ENCODE measurements at regions not wholly inside any gene's neighbourhood (a gene's known extent, or its start where the extent isn't known, plus 50 kb on each side); places are given as distances from the start of the nearest gene placed in this dataset.

DNA sequence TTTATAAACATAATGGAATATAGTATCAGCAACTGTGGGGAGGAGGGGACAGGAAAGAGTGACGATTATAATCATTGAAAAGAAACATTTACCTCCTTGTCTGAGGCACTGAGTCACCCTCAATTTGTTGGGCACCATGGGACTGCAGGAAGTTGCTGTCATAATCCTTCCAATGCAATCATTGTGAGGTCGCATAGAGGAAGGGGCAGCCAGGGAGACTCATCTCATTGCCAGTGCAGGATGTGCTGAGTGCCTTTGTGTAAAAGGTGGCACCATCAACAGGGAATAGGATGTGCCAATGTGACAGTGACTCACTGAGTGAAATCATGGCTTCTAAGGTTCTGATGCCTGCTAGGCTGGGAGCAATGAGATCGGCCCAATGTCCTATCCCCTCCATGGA lies 300.4 kb upstream of the ADAMTS9 start:
- no peak for DNase-seq

DNA sequence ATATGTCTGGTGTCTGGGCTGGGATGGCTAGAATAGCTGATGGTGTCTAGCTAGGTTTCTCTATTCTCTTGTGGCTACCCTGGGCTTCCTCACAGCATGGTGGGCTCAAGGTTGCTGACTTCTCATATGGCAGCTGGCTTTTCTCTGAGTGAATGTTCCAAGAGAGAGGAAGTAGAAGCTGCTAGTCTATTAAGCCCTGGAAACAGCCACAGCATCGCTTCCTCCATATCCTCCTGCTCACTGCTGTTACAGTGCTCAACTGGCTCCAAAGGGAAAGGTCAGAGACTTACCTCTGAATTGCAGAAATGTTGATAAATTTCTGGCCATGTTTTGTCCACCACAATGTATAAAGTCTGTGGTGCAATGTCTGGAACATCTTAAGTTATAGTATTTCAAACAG lies 299.9 kb upstream of the ADAMTS9 start:
- DNase-seq: no peak

DNA sequence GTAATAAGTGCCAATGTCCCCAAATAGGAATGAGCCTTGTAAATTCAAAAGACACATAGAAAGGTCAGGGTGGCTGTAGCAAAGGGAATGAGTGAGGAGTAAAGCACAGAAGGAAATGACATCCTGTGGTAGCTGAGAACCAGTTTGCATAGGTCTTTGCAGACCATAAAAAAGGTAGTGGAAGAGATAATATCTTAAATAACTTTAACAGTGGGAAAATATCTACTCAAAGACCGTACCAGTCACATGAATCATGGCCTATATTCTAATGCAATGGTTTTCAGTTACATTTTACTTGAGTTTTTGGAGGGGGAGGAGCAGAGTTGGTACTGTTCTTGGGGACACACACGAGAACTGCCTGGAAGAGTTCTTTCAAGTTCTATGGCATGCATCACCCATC lies 297.3 kb upstream of the ADAMTS9 start:
- no peak for DNase-seq

DNA sequence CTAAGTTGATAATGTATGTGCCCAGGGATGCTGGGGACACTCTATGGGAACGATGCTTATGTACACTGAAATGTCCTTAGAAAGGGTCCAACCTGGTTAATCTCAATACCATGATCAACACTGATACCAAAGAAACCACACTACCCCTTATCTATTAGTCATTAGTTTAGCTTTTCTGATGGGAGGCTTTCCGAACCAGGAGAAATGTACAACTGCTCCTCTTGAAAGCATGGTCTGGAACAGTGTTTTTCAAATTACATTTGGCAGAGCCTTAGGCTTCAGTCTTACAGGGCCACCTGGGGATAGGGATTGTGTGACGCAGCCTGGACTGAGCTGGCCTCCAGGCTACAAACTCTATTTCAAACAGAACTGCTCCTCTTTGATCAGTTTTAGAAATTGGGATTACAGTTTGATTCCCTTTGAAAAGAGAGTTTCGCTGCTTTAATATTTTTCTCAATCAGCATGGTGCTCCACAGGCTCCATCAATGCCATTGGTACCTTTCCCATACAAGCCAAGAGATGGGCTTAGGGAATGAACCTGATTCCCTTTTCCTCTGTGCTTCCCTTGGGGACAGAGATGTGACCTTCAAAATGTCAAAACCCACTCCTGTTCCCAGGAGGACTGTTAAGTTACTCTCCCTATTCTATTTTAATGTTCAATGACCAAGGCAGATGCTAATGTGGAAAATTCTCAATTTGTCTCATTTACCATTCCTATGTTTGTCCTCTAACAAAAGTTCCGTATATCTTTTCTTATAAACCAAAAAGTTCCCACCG lies 296.0 kb upstream of the ADAMTS9 start:
- no peak for DNase-seq

DNA sequence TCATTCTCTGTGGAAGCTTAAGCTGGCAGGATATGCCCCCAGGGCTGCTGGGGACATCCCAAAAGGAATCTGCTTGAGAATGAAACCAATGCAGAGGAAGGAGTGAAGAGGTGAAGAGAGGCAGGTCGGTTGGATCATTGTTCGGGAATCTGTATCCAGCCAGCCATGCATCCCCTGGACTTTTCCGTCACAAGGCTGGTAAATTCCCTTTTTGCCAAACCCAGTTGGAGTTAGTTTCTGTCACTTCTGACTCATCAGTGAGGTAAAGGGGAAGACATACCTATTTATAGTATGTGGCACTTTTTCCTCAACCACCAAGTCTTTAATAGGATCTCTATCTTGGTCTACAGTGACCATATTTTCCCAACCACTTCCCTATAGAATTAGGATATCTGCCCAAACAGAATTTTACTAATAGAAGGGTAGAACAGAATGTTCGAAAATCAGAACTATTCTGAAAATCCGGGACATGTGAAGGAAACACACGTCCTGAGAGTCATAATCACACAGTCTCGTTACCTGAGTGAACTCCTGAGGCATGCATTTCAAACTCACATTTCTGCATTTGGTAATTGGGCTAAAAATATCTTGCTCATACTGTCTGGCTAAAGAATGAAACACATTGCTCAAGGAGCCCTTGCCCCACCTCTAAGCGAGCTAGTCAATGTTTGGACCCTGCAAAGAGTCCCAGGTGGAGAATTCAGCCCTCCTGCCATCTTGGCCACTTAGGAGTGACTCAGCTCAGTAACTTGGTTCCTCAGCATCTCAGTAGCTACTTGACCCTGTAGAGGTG lies 289.7 kb upstream of the ADAMTS9 start:
- DNase-seq: peak; percentile 84

DNA sequence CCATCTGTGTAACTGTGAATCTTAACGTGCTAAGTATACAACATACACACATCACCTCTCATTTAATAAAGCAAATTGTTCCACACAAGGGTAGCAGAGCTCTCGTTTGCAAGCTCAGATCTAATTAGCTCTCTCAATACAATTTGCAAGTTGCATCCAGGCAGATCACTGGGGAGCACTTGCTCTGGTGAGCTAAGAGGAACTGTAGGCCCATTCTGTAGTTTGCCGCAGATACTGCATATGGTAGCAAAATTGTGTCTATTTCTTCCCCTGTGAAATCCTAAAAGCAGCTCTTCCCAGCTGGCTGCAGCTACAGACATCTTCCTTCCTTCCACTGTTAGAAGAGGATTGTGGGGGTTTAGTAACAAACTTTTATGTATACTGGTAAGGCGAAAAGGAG lies 288.7 kb upstream of the ADAMTS9 start:
- no peak for DNase-seq

DNA sequence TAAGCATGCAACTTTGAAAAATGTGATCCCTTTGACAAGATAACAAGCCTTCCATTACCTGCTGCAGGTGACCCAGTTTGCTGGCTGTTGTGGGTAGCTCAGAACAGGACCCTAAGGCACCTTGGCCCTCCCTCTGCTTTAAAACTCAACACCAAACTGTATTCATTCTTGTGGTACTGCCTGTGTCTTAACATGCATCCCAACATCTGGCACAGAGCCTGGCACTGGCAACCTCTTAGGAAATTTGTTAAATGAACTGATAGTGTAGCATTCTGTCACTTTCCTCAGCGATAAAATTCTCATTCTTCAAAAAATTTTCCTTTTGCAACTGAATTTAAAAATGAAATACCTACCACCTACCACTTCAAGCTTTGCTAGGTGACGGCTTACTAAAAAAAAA lies 287.3 kb upstream of the ADAMTS9 start:
- DNase-seq: no peak

DNA sequence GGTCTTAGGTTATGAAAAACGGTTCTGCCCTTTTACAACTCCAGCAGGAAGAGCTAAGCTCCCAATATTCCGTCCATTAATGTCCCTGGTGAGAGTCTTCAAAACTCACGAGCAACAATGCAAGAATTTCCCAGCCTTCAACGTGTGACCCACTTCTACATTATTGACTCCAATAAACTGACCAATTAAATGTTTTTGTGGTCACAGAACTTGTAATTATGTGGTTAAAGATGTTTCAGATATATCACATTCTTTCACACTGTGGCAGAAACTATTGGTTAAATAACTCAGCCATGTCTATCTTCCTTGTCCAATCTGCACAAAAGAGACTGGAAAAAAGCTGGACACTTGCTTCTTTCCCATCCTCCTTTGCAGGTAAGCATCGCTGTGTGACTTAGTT lies 286.6 kb upstream of the ADAMTS9 start:
- peak; percentile 43 for DNase-seq

DNA sequence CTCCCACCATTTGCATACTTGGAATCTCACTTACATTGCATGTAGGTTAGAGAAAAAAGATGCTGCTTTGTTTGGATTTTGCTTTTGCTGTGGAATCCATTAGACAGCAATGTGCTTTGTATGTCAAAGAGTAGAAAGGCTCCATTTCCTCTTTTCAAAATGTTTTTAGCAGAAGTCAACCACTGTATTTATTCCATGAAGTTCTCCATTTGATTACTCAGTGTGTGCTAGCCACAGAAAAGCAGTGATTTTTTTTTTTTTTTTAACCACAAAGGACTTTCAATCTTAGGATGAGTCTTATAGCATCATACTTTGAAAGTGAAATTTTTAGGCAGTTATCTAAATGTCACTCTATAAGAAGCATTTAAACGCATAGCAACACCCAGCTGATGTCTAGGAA lies 285.0 kb upstream of the ADAMTS9 start:
- DNase-seq: peak; percentile 77

DNA sequence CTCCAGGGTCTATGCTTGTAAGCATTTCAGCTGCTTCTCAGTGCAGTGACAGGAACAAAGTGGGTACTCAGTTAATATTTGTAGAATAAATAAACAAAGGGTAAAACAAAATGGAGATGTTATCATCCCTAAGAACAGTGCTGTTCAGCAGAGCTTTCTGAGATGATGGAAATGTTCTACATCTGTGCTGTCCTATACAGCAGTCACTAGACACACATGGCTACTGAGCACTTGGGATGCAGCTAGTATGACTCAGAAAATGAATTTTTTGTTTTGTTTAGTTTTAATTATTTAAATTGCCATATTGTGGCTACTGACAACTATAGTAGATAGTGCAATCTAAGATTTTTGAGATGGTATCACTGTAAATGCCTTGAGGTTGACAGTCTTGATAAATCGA lies 283.8 kb upstream of the ADAMTS9 start:
- DNase-seq: peak; percentile 25

DNA sequence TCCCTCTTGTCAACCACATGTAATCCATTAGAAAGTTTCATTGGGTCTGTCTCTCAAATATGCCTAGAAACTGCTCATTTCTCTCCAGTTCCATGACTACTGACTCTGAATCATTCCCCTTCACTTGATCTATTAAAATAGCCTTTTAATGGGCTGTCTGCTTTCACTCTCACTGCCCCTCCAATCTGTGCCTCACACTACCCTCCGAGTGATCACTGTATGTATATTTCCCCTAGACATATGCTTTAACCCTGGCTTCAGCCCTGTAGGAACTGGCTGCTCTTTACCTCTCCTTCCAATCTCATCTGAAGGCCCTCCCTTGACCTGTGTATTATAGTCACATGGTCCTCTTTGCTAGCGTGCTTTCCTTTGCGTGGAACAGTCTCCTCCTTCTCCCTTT lies 282.8 kb upstream of the ADAMTS9 start:
- no peak for DNase-seq

DNA sequence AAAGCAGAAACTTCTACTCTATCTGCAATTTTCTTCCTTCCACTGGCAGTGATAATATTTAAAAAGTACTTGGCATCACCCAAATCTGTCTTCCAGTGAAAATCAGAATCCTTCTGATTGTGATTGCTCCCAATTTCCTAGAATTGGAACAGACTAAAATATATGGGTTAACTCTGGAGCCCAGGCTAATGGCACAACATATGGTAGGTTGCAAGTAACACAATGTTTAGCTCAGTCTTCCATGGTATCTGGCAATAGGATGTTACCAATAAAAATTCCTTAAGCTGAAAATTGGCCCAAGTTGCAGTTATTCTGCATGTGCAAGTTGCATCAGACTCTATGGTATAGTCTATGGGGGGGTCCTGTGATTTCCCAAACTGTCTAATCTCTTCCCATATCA lies 273.5 kb upstream of the ADAMTS9 start:
- peak; percentile 39 for DNase-seq

DNA sequence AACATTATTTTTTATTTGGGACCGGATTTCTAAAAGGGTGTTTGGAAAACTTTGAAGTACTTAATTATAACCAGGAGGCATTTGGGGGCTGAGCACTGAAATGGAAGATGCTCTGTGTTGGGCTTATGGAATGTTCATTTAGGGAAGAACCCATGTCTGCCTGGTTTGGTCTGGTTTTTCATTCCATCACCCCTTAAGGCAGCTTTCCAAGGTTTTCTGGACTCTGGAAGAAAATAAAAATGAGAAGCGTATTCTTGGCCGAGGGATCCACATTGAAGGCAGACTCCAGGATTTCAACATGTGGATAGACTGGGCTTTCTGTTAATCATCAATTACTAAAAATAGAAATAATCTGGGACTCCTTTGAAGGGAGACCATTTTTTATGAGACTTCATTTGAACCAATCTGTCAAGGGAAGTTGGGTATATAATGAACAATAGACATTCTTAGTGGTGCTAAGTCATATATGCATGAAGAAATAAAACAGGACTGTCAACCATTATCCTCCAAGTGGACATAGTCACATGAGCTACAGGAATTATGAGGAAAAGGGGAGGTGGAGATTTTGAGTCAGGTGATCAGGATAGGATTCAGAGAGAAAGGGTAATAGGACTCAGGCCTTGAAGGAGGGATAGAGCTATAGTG lies 270.5 kb upstream of the ADAMTS9 start:
- peak; percentile 95 for DNase-seq

DNA sequence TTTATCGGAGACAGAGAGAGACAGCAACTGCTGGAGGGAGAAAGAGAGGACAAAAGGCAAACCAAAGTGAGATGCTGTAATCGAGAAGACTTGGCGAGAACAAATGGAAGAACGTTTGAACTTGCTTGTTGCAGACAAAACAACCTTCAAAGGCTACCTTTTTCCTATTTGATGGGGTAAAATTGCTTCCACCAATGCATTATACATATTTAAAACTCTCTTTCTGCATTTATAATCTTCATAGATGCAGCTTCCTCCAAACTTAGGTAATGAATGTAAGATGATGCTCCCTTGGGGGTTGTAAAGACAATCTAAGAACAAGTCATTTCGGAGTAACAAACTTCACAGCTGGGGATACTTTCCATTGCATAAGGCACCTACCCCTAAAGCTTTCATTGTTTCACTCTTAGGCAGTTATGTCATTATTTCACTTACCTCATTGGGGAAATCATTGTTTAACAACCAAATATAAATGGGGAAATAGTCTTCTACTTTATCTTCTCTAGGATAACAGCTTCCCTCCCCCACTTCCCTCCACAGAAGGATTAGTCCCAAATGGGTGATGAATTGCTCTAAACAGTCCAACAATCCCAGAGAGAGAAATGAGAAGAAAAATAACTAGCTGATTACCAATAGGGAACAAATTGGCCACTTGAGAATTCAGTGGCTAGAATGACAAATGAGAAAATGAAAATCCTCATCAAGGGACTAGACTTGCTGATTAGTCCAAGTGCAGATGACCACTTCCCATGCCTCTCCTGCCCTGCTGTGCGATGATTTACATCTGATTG lies 269.8 kb upstream of the ADAMTS9 start:
- DNase-seq: no peak

DNA sequence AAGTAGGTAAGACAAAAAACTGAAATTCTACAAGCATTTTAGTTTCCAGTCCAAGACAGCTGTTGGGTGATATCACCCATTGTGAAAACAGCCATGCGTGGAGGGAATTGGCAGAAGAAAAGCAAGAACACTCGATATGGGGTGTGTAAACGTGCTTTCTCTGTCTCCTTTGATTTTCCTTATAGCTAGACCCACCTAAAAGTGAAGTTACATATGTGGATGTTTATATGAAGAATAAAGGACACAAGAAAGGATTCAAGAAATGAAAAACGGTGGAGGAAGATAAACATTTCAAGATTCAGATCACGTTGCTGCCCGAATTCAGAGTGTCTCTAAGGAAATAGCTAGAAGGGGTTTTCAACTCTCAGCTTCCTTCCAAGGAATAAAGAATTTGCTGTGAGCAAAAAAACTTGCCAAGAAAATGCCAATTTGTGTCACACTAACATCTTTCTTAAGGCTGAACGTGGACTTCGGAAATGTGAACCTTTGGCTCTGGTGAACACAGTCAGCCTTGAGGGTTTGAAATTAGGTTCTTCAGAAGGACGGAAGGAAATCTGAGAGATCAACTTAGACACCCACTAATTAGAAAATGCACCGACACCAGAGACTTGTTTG lies 269.0 kb upstream of the ADAMTS9 start:
- DNase-seq: no peak

DNA sequence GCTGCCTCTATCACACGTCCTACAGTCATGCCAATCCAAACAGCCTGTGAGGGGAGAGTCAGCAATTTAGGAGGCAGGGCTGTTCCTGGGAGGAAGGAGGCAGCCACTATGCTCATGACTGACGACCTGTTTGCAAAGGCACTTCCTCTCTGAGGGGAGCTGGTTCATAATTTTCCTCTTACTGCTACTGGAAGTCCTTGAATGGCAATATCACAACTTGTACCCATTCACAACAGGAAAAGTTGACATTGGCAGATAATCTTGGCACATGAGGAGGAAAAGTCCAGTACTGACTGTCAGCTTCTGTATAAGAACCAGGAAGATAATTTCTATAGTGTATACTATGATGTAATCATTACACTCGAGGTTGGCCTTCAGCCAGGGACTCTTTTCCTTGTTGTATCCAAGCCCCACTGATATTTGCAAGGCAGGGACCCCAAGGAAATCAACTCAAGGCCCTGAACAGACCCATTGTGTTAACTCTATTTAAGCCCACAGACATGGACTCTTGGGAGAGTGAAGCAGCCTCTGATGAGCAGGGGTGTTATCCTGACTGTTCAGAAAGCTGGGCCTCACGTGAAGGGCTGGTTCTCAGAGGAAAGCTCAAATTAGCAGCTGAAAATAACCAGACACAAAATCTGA lies 267.3 kb upstream of the ADAMTS9 start:
- DNase-seq: peak; percentile 21

DNA sequence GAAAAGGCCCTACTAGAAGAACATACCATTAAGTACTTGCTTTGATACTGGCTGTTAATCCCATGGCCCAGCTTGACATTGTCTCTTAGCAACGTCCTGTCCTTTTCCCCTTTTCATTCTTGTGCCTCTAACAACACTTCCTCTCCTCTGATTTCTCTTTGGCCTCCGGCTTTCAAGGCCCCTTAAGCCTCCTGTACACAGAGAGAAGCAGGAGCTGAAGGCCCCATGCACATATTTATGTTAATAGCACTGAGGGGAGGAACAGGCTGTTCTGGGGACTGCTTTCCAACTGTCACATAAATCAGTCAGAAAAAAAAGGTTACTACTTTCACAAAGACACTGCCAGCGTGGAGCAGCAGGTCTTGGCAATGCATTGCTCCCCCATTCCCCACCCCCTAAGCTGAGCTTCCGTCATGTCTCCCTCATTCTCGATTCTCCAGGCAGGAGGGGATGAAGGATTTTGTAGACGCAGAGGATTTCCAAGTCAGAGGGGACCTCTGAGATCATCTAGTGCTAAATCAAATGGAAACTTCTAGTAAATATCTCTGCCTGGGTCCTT lies 257.4 kb upstream of the ADAMTS9 start:
- DNase-seq: no peak

DNA sequence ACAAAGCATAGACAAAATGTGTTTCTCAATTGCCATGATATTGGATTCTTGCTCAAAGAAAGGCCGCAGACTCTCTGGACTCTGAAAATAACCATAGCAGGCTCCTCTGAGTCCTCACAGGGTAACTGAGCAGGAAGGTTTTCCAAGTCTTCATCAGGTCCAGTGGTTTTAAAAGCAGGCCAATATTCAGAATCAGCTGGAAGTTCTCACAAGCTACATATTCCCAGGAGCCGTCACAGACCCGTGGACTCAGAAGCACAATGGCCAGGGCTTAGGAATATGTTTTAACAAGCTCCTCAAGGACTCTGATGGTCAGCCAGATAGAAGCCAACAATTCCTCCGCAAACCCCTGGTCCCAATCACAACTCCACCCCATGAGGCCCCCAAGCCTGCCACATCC lies 256.1 kb upstream of the ADAMTS9 start:
- no peak for DNase-seq

DNA sequence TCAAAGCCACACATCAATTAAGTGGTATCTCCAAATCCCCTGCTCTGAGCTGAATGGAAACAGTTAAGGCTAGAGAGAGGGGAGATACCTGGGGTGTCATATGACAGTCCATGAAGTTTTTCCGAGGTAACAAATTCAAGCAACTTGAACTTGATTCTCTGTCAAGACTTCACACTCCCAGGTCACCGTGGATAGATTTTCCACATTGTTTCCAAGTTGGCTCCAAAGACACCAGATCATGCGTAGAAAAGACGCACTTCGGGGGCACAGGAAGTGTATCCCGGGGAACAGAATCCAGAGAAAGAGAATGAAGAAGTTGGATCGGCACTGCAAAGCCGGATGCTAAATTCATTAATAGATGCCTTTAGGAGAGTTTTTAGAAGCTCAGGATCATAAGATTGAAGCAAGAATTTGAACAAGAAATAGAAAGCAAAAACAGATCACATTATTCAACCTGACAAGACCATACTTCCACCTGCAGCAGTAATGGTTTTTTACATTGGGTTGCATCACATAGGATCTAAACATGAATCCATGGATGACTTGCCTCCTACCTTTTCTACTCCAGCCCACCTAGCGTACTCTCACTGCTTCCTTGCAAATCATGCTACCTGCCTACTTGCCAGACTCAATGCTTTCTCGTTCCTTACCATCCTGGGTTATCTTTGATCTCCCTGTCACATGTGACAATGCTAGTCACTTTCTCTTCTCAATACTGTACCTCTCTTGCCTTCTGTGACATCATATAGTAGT lies 253.0 kb upstream of the ADAMTS9 start:
- no peak for DNase-seq

DNA sequence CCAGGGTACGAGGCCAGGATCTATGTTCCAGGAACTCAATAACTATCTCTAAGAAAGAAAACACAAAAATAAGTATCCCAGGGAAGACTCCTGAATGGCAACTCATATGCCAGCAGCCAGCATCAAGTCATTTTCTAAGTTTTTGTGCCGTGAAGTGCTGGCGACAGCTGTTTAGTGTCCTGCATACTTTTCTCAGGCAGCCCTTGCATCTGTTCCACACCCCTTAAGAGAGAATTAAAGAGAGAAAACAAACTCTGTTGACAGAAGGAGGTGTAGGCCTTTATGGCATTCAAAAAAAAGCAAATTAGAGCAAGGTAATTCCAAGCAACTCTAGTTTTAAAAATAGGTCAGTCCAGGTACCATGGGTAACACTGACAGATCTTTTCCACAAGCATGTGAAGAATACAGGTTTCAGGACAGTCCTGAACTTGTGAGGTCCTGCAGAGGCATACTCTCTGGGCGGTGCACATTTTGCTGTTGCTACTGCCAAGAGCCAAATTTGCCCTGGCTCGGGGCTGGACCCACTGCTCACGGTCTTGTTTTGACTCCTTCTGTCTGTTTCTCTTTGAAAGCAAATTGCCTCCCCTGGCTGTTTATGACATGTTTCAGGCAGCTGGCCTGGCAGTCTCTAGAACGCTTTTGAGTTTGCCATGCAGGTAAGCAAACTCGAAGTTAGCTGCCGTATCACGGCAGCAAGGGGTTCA lies 252.1 kb upstream of the ADAMTS9 start:
- DNase-seq: no peak

Data from fibroblast of skin of abdomen (primary cell).